B cell (primary cell): ENCODE measurements at regions not wholly inside any gene's neighbourhood (a gene's known extent, or its start where the extent isn't known, plus 50 kb on each side); places are given as distances from the start of the nearest gene placed in this dataset.

ENCODE experiments used
- ATAC-seq: fragments of 200-7000 bp; cut with Tn5 transposase; one replicate; pipeline ENCODE4 v1.10.0; 2021; ENCODE audit warnings: low read depth, mild to moderate bottlenecking, moderate number of reproducible peaks, moderate library complexity
- CTCF ChIA-PET: fragments of 350-600 bp; sonication (Branson Sonifier 250); formaldehyde crosslinking; loops from one replicate; lab custom pipeline; 2021; ENCODE audit warnings: antibody characterized with exemption, inconsistent platforms; lab: Charles Lee
- POLR2A ChIA-PET: fragments of 350-600 bp; sonication (Branson Sonifier 250); formaldehyde crosslinking; loops from one replicate; lab custom pipeline; 2021; ENCODE audit warnings: antibody characterized with exemption; lab: Charles Lee
- DNase-seq: peaks from one replicate; pipeline ENCODE4 v3.0.0; 2013
- H2AFZ ChIP-seq: 2 replicates; pipeline ENCODE4 v1.6.1; 2012; ENCODE audit warnings: mild to moderate bottlenecking, low read depth, low read length; ENCODE audit not compliant: insufficient read depth, poor library complexity, severe bottlenecking
- H3K27ac ChIP-seq, 2 donors: 1 replicate in 1 of 2; 2 replicates in 1 of 2; pipeline ENCODE4 v1.5.1; 2012 to 2013; ENCODE audit warnings: low read length in 2 of 2, mild to moderate bottlenecking in 2 of 2, moderate library complexity in 1 of 2
- H3K27me3 ChIP-seq, 4 experiments: fragments of 200-600 bp in 1 of 4; sonication (generic) in 1 of 4; replicated peaks in 1 of 4; 1 replicate in 2 of 4; 2 replicates in 2 of 4; pipeline versions ENCODE4 v1.6.1 to v1.7.0; 2013 to 2016; ENCODE audit warnings: low read length in 3 of 4, mild to moderate bottlenecking in 2 of 4, mixed read lengths in 1 of 4, moderate library complexity in 1 of 4; ENCODE audit not compliant: insufficient read depth in 4 of 4, control insufficient read depth in 3 of 4; ENCODE audit errors: control extremely low read depth in 1 of 4
- H3K36me3 ChIP-seq, 2 experiments: replicated peaks in 1 of 2; 1 replicate in 1 of 2; 2 replicates in 1 of 2; pipeline versions ENCODE4 v1.6.1 to v1.7.1; 2013; ENCODE audit warnings: low read length in 1 of 2; ENCODE audit not compliant: insufficient read depth in 2 of 2, control insufficient read depth in 1 of 2; ENCODE audit errors: control extremely low read depth in 1 of 2, extremely low read depth in 1 of 2
- H3K4me1 ChIP-seq, 2 donors: fragments of 200-600 bp in 1 of 2; sonication (generic) in 1 of 2; 1 replicate in 1 of 2; 2 replicates in 1 of 2; pipeline versions ENCODE4 v1.5.1 to v1.6.1; 2013 to 2017; ENCODE audit warnings: low read length in 2 of 2; ENCODE audit not compliant: control insufficient read depth in 2 of 2, insufficient read depth in 2 of 2
- H3K4me2 ChIP-seq: replicated peaks from 2 replicates; pipeline ENCODE3; 2012; ENCODE audit warnings: mild to moderate bottlenecking, low read depth, low read length; ENCODE audit not compliant: poor library complexity, severe bottlenecking
- H3K4me3 ChIP-seq, 5 experiments: fragments of 200-600 bp in 1 of 5; sonication (generic) in 1 of 5; 1 replicate in 3 of 5; 2 replicates in 2 of 5; pipeline versions ENCODE4 v1.5.1 to v1.7.0; 2011 to 2016; ENCODE audit warnings: low read length in 4 of 5, mild to moderate bottlenecking in 4 of 5, low read depth in 2 of 5, control low read depth in 1 of 5, moderate library complexity in 1 of 5; ENCODE audit not compliant: insufficient read depth in 1 of 5; ENCODE audit errors: control extremely low read depth in 1 of 5, extremely low read depth in 1 of 5
- H3K79me2 ChIP-seq: fragments of 200-600 bp; sonication (generic); one replicate; pipeline ENCODE4 v1.6.0; 2016; ENCODE audit warnings: low read length; ENCODE audit not compliant: control insufficient read depth, insufficient read depth
- H3K9ac ChIP-seq: fragments of 200-600 bp; sonication (generic); 2 replicates; pipeline ENCODE4 v1.6.1; 2017; ENCODE audit warnings: mild to moderate bottlenecking, low read length, moderate library complexity
- H3K9me3 ChIP-seq, 3 donors: one replicate each; pipeline versions ENCODE4 v1.6.1 to v1.7.1; 2013; ENCODE audit warnings: low read length in 2 of 3; ENCODE audit not compliant: control insufficient read depth in 2 of 3, insufficient read depth in 1 of 3; ENCODE audit errors: control extremely low read depth in 1 of 3
- H4K20me1 ChIP-seq: 2 replicates; pipeline ENCODE4 v1.6.0; 2012; ENCODE audit warnings: mild to moderate bottlenecking, low read length; ENCODE audit not compliant: insufficient read depth, control insufficient read depth, poor library complexity, severe bottlenecking
- H3K27ac Mint-ChIP-seq: one replicate; pipeline ENCODE4 v1.8.0; 2021; ENCODE audit warnings: mixed read lengths
- H3K27me3 Mint-ChIP-seq: one replicate; pipeline ENCODE4 v1.8.0; 2021; ENCODE audit warnings: mixed read lengths
- H3K4me1 Mint-ChIP-seq: one replicate; pipeline ENCODE4 v1.8.0; 2021; ENCODE audit warnings: mixed read lengths
- H3K4me3 Mint-ChIP-seq: one replicate; pipeline ENCODE4 v1.8.0; 2021; ENCODE audit warnings: mixed read lengths
- H3K9me3 Mint-ChIP-seq: one replicate; pipeline ENCODE4 v1.8.0; 2022; ENCODE audit warnings: mixed read lengths; ENCODE audit not compliant: insufficient read depth
- EZH2 ChIP-seq: IDR thresholded peaks from 2 replicates; pipeline ENCODE4 v1.6.1; 2012; ENCODE audit warnings: borderline replicate concordance, low read depth, mild to moderate bottlenecking, moderate library complexity, low read length; ENCODE audit not compliant: insufficient read depth, poor library complexity, severe bottlenecking
- WGBS: methylation state at CpG from one replicate; pipeline ENCODE4 v1.1.5; 2013; ENCODE audit warnings: missing lambda C conversion rate; ENCODE audit not compliant: insufficient coverage; 5-methylcytosine and 5-hydroxymethylcytosine counted together
- intact Hi-C: fragments of 100-400 bp; cut with micrococcal nuclease; formaldehyde crosslinking; loops from one replicate; pipeline ENCODE4 v1.10.0; 2022
- TF ChIP-seq, protein P1 (sequence below): fragments of 200-600 bp; IDR thresholded peaks from one replicate; pipeline ENCODE4 v1.8.0; 2022; ENCODE audit warnings: antibody characterized with exemption, mild to moderate bottlenecking

DNA sequence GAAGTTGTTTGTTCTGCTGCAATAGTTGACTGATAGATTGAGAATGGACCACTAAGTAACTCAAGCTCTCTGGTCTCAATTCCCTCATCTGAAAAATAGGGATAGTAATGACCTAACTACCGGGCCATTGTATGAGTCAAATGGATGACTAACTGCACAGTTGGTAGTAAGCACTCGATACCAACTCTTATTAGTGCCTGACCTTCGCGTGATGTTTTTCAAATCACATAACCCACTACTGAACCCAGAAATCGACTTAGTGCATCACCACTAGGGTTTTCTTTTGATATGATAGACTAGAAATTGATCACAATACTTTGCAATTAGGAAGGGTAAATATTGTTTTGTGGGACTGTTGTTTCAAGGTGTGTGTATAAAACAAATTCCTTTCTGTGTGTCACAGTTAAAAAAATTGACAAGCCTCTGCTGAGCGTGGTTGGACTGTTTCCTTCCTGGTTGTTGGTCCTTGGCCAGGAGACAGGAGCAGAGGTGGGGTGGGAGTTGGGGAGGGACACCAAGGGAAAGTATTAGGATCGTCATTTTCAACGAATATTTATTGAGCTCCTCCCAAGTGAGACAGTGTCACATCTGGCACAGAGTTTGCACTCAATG is 54.0 kb upstream of the LRP8 start:
- TF ChIP-seq, protein P1, sequence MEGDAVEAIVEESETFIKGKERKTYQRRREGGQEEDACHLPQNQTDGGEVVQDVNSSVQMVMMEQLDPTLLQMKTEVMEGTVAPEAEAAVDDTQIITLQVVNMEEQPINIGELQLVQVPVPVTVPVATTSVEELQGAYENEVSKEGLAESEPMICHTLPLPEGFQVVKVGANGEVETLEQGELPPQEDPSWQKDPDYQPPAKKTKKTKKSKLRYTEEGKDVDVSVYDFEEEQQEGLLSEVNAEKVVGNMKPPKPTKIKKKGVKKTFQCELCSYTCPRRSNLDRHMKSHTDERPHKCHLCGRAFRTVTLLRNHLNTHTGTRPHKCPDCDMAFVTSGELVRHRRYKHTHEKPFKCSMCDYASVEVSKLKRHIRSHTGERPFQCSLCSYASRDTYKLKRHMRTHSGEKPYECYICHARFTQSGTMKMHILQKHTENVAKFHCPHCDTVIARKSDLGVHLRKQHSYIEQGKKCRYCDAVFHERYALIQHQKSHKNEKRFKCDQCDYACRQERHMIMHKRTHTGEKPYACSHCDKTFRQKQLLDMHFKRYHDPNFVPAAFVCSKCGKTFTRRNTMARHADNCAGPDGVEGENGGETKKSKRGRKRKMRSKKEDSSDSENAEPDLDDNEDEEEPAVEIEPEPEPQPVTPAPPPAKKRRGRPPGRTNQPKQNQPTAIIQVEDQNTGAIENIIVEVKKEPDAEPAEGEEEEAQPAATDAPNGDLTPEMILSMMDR = no peak
- no peak for TF ChIP-seq EZH2
- no peaks in the 10 kb centered on the region for H3K4me1 ChIP-seq
- peaks cover 0 to 5% (median 0%) of the 10 kb centered on the region in 3 donors for H3K9me3 ChIP-seq
- H2AFZ ChIP-seq = no peak overlapping the region
- Mint-ChIP-seq H3K27ac (no peak overlapping the region), H3K27me3 (peaks cover 26% of the 10 kb centered on the region), H3K9me3 (no peaks in the 10 kb centered on the region), H3K4me1 (no peaks in the 10 kb centered on the region), H3K4me3 (no peak overlapping the region)
- WGBS = 29% methylated on average over 1 of the region's 8 CpGs
- no peaks in the 10 kb centered on the region for H3K79me2 ChIP-seq
- ATAC-seq = no peak
- no peak for DNase-seq
- H3K9ac ChIP-seq = no peak overlapping the region
- H3K27ac ChIP-seq = no peak overlapping the region
- no peak overlapping the region for H3K4me2 ChIP-seq
- no peaks in the 10 kb centered on the region for H4K20me1 ChIP-seq
- H3K4me3 ChIP-seq = no peak overlapping the region
- H3K36me3 ChIP-seq = no peaks in the 10 kb centered on the region
- intact Hi-C loops = no loop called here
- peaks cover 0 to 8% (median 2%) of the 10 kb centered on the region in 4 experiments for H3K27me3 ChIP-seq
- ChIA-PET POLR2A (no interaction called here), CTCF (interaction anchor here (1.6 kb wide), 1 partner anchor 103 kb away, joined by 4 read pairs; no protein-coding TSS in a partner anchor)

DNA sequence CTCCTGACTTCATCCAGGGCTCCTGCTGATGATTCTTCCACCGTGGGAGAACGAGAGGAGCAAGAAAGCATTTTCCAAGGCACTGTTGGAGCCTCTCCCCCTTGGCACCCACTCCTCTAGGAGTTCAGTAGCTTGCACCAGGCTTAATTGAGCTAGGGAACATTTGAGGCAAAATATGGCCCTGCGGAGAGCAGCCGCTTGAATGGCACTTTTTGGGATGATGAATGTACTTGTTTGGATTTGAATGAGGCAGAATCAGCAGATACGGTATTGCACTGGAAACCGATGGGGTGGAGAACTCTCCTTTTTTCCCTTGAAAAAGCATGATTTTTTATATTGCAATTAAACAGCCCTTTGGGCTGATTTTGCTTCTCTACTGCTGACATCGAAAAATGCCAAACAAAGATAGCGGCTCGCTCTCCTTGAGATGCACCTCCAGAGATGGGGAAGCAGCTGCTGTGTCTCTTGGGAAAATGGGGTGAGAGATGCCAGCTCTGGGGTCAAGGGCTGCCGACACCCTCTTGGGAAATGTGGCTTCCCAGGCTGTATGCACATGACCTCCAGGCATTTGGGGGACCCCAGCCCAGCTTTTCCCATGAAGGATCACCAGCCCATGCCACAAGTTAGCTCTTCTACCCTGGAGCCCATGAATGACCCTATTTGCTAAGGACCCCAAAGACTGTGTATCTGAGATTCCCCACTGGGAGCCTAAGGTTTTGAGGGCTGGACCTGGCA is 55.4 kb upstream of the LRP8 start:
- DNase-seq (no peak), ATAC-seq (no peak)
- H3K4me2 ChIP-seq = no peak overlapping the region
- TF ChIP-seq, protein P1 = no peak
- TF ChIP-seq EZH2 = no peak
- ChIA-PET CTCF (interaction anchor here (1.0 to 2.4 kb wide), 2 partner anchors 10 to 107 kb away, joined by 5 to 6 read pairs; no protein-coding TSS in a partner anchor), POLR2A (no interaction called here)
- H3K4me3 ChIP-seq = no peak overlapping the region
- H3K9me3 ChIP-seq = peaks cover 0 to 5% (median 2%) of the 10 kb centered on the region in 3 donors
- intact Hi-C loops = no loop called here
- no peaks in the 10 kb centered on the region for H3K36me3 ChIP-seq
- no peaks in the 10 kb centered on the region for H4K20me1 ChIP-seq
- H3K79me2 ChIP-seq = no peaks in the 10 kb centered on the region
- Mint-ChIP-seq H3K27me3 (peaks cover 26% of the 10 kb centered on the region), H3K4me3 (no peak overlapping the region), H3K4me1 (no peaks in the 10 kb centered on the region), H3K27ac (no peak overlapping the region), H3K9me3 (peaks cover 3% of the 10 kb centered on the region)
- H3K27ac ChIP-seq = no peak overlapping the region
- H3K4me1 ChIP-seq = no peaks in the 10 kb centered on the region
- no peak overlapping the region for H2AFZ ChIP-seq
- WGBS = 54% methylated on average over 8 of the region's 10 CpGs
- H3K9ac ChIP-seq = no peak overlapping the region
- H3K27me3 ChIP-seq = peaks cover 0 to 8% (median 2%) of the 10 kb centered on the region in 4 experiments
